ENCODE measurements at regions not wholly inside any gene's neighbourhood (a gene's known extent, or its start where the extent isn't known, plus 50 kb on each side); places are given as distances from the start of the nearest gene placed in this dataset.

DNA sequence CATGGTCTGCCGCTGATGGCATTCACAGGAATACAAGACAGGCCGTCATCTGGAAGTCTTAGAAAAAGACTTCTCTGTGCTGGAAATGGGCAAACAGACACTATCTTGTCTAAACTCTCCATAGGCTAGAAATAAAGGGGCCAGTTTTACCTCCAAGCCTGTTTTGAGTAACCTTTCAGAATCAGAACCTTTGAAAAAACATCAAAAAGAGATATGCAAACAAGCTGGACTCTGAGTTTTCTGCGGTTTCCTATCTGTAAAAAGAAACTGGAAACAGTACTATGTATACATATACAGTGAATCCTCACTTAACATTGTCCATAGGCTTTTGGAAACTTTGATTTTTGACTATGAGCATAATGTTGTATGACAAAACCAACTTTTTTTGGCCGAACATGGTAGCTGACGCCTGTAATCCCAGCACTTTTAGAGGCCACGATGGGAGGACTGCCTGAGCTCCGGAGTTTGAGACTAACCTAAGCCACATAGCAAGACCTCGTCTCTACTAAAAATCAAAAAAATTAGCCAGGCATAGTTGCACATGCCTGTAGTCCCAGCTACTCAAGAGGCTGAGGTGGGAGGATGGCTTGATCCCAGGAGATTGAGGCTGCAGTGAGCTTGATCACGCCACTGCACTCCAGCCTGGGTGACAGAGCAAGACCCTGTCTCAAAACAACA is 92.9 kb upstream of the MAX start:
- DNase-seq (ENCODE audit: low spot score) = no peak
- H3K4me1 Mint-ChIP-seq (ENCODE audit: low read depth) = peaks cover 13% of the 10 kb centered on the region
- H3K27me3 Mint-ChIP-seq (ENCODE audit: low read depth) = no peaks in the 10 kb centered on the region
- no peaks in the 10 kb centered on the region for H3K36me3 Mint-ChIP-seq (ENCODE audit: low read depth)
- no peaks in the 10 kb centered on the region for H3K9me3 Mint-ChIP-seq
- no peak overlapping the region for H3K4me3 Mint-ChIP-seq
- H3K27ac Mint-ChIP-seq = no peak overlapping the region

- H3K9me3 Mint-ChIP-seq = peaks cover 4% of the 10 kb centered on the region
- H3K4me3 Mint-ChIP-seq = no peak overlapping the region
- no peak for DNase-seq (ENCODE audit: low spot score)
- H3K27ac Mint-ChIP-seq = no peak overlapping the region
- no peaks in the 10 kb centered on the region for H3K27me3 Mint-ChIP-seq (ENCODE audit: low read depth)
- peaks cover 13% of the 10 kb centered on the region for H3K4me1 Mint-ChIP-seq (ENCODE audit: low read depth)
- peaks cover 2% of the 10 kb centered on the region for H3K36me3 Mint-ChIP-seq (ENCODE audit: low read depth)
These were observed 96.0 kb upstream of the MAX start for GRCh38 chr14:65198346-65198745.

- Mint-ChIP-seq H3K27me3 (ENCODE audit: low read depth) (no peaks in the 10 kb centered on the region), H3K27ac (no peak overlapping the region), H3K9me3 (peaks cover 4% of the 10 kb centered on the region), H3K4me1 (ENCODE audit: low read depth) (peaks cover 21% of the 10 kb centered on the region), H3K36me3 (ENCODE audit: low read depth) (peaks cover 3% of the 10 kb centered on the region), H3K4me3 (no peak overlapping the region)
- DNase-seq (ENCODE audit: low spot score) = no peak
These were observed 98.1 kb upstream of the MAX start for GRCh38 chr14:65200454-65200853.

- H3K4me1 Mint-ChIP-seq (ENCODE audit: low read depth) = peaks cover 36% of the 10 kb centered on the region
- peaks cover 4% of the 10 kb centered on the region for H3K9me3 Mint-ChIP-seq
- H3K36me3 Mint-ChIP-seq (ENCODE audit: low read depth) = peaks cover 3% of the 10 kb centered on the region
- H3K27me3 Mint-ChIP-seq (ENCODE audit: low read depth) = no peaks in the 10 kb centered on the region
- peak overlapping the region; percentile 19 for H3K27ac Mint-ChIP-seq
- DNase-seq (ENCODE audit: low spot score) = no peak
- no peak overlapping the region for H3K4me3 Mint-ChIP-seq
These were observed 101.3 kb upstream of the MAX start for GRCh38 chr14:65203574-65203973.

GRCh38 chr14:65204056-65204455 is 101.7 kb upstream of the MAX start:
- Mint-ChIP-seq H3K36me3 (ENCODE audit: low read depth) (peaks cover 3% of the 10 kb centered on the region), H3K9me3 (peaks cover 4% of the 10 kb centered on the region)

GRCh38 chr14:65206078-65206447 is 103.7 kb upstream of the MAX start:
- DNase-seq (ENCODE audit: low spot score) = no peak
- peaks cover 4% of the 10 kb centered on the region for H3K9me3 Mint-ChIP-seq
- no peaks in the 10 kb centered on the region for H3K27me3 Mint-ChIP-seq (ENCODE audit: low read depth)
- peaks cover 55% of the 10 kb centered on the region for H3K4me1 Mint-ChIP-seq (ENCODE audit: low read depth)
- peak overlapping the region; percentile 93 for H3K27ac Mint-ChIP-seq
- H3K36me3 Mint-ChIP-seq (ENCODE audit: low read depth) = peaks cover 3% of the 10 kb centered on the region
- peak overlapping the region; percentile 74 for H3K4me3 Mint-ChIP-seq

More at GRCh38 chr14:65204056-65204455, 101.7 kb upstream of the MAX start:
- no peak for DNase-seq (ENCODE audit: low spot score)
- no peaks in the 10 kb centered on the region for H3K27me3 Mint-ChIP-seq (ENCODE audit: low read depth)
- H3K27ac Mint-ChIP-seq = no peak overlapping the region
- H3K4me1 Mint-ChIP-seq (ENCODE audit: low read depth) = peaks cover 41% of the 10 kb centered on the region
- no peak overlapping the region for H3K4me3 Mint-ChIP-seq

DNA sequence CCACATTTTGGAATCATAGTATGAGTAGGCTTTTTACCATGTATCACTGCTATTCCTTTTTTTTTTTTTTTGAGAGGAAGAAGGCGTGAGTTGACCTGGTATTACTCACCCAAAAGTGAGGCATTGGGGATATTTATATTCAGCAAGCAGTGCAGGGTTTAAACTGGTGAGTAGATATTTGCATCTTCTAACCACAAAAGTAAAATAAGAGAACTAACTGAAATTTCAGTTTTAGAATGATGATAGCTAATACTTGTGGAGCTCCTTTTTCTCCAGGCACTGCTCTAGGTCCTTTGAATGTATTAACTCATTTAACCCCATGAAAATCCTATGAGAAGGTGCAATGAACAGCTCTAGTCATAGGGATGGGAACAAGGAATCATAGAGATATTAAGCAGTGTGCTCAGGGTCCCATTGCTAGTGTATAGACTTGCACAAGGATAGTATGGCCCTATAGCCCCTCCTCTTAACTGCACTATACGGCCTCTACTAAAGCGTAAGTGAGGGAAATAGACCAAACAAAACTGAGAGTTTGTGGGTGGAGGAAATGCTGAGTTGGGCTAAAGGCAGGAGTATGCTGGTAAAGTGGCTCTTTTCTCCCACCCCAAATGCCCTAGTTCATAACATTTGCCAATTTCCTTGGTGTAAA is 104.3 kb upstream of the MAX start:
- H3K9me3 Mint-ChIP-seq = peaks cover 4% of the 10 kb centered on the region
- H3K4me3 Mint-ChIP-seq = peak overlapping the region; percentile 74
- H3K27me3 Mint-ChIP-seq (ENCODE audit: low read depth) = no peaks in the 10 kb centered on the region
- H3K4me1 Mint-ChIP-seq (ENCODE audit: low read depth) = peaks cover 59% of the 10 kb centered on the region
- peak overlapping the region; percentile 93 for H3K27ac Mint-ChIP-seq
- peak; percentile 59 for DNase-seq (ENCODE audit: low spot score)
- peaks cover 7% of the 10 kb centered on the region for H3K36me3 Mint-ChIP-seq (ENCODE audit: low read depth)

GRCh38 chr14:65208548-65208947 is 106.2 kb upstream of the MAX start:
- Mint-ChIP-seq H3K4me3 (peak overlapping the region; percentile 78), H3K27ac (peak overlapping the region; percentile 93), H3K27me3 (ENCODE audit: low read depth) (no peaks in the 10 kb centered on the region), H3K36me3 (ENCODE audit: low read depth) (peaks cover 6% of the 10 kb centered on the region), H3K9me3 (no peaks in the 10 kb centered on the region), H3K4me1 (ENCODE audit: low read depth) (peaks cover 65% of the 10 kb centered on the region)
- no peak for DNase-seq (ENCODE audit: low spot score)

- DNase-seq (ENCODE audit: low spot score) = peak; percentile 49
- peaks cover 6% of the 10 kb centered on the region for H3K36me3 Mint-ChIP-seq (ENCODE audit: low read depth)
- H3K27me3 Mint-ChIP-seq (ENCODE audit: low read depth) = no peaks in the 10 kb centered on the region
- H3K27ac Mint-ChIP-seq = peak overlapping the region; percentile 82
- peaks cover 60% of the 10 kb centered on the region for H3K4me1 Mint-ChIP-seq (ENCODE audit: low read depth)
- no peaks in the 10 kb centered on the region for H3K9me3 Mint-ChIP-seq
- peak overlapping the region; percentile 76 for H3K4me3 Mint-ChIP-seq
These were observed 108.0 kb upstream of the MAX start for GRCh38 chr14:65210118-65210821.

- H3K4me1 Mint-ChIP-seq (ENCODE audit: low read depth) = peaks cover 54% of the 10 kb centered on the region
- H3K27ac Mint-ChIP-seq = peak overlapping the region; percentile 82
- peak overlapping the region; percentile 76 for H3K4me3 Mint-ChIP-seq
- no peak for DNase-seq (ENCODE audit: low spot score)
- peaks cover 5% of the 10 kb centered on the region for H3K36me3 Mint-ChIP-seq (ENCODE audit: low read depth)
- no peaks in the 10 kb centered on the region for H3K27me3 Mint-ChIP-seq (ENCODE audit: low read depth)
- H3K9me3 Mint-ChIP-seq = no peaks in the 10 kb centered on the region
These were observed 108.5 kb upstream of the MAX start for GRCh38 chr14:65210822-65211182.

DNA sequence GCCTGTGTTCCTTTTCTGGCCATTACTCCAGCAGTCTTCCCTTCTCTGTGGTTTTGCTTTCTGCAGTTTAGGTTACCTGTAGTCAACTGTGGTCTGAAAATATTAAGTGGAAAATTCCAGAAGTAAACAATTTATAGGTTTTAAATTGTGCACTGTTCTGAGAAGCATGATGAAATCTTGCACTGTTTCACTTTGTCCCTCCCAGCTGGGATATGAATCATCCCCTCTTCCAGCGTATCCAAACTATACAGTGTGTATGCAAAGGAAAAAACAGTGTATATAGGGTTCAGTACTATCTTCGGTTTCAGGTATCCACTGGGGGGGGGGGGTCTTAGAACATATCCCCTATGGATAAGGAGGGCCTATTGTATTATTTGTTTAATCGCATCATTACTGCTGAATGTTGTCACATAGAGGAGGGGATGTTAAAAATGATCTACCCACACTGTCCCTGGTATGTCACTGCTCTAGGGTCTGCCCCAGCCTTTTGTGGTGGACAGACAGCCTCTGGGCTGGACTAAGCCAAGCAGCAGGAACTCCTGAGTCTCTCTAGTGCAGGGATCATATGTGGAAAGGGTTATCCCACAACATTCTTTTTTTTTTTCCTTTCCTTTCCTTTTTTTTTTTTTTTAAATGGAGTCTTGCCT is 109.1 kb upstream of the MAX start:
- Mint-ChIP-seq H3K4me1 (ENCODE audit: low read depth) (peaks cover 49% of the 10 kb centered on the region), H3K36me3 (ENCODE audit: low read depth) (peaks cover 5% of the 10 kb centered on the region), H3K4me3 (peak overlapping the region; percentile 79), H3K9me3 (no peaks in the 10 kb centered on the region), H3K27me3 (ENCODE audit: low read depth) (no peaks in the 10 kb centered on the region), H3K27ac (peak overlapping the region; percentile 86)
- no peak for DNase-seq (ENCODE audit: low spot score)

DNA sequence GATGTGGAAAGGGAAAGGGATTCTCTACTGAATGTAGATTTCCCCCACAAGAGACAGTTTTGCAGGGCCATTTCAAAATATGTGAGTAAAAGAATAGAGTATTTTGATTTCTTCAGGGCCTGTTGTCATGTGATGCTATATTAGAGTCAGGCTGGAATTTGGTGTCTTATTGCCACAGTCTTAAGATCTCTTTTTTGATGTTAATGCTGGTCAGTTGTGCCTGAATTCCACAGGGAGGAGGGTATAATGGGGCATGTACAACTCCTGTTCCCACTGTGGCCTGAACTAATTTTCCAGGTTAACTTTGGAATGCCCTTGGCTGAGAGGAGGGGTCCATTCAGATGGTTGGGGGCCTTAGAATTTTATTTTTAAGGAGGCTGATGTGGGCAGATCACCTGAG is 111.0 kb upstream of the MAX start:
- Mint-ChIP-seq H3K9me3 (no peaks in the 10 kb centered on the region), H3K4me3 (no peak overlapping the region), H3K27ac (no peak overlapping the region), H3K36me3 (ENCODE audit: low read depth) (peaks cover 5% of the 10 kb centered on the region), H3K4me1 (ENCODE audit: low read depth) (peaks cover 36% of the 10 kb centered on the region), H3K27me3 (ENCODE audit: low read depth) (no peaks in the 10 kb centered on the region)
- DNase-seq (ENCODE audit: low spot score) = no peak

DNA sequence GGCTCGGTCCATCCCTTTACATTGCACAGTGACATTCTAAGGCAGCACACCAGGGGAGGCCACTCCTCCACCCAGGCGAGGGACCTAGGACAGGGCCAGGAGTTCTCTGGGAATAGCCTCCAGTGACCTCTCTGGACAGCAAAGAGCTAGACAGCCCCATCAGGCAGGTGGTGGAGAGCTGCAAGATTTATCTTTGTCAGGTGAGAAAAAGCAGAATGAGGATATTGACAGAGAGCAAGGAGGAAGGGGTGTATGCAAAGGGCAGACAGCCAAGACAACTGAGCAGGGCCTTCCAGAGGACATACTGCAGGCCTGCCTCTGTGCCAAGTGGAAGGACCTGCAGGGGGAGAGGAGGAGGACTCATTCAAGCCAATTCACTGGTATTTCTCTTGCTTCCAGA is 112.4 kb upstream of the MAX start:
- H3K36me3 Mint-ChIP-seq (ENCODE audit: low read depth) = peaks cover 5% of the 10 kb centered on the region
- H3K27me3 Mint-ChIP-seq (ENCODE audit: low read depth) = no peaks in the 10 kb centered on the region
- no peak overlapping the region for H3K4me3 Mint-ChIP-seq
- no peak overlapping the region for H3K27ac Mint-ChIP-seq
- H3K9me3 Mint-ChIP-seq = no peaks in the 10 kb centered on the region
- H3K4me1 Mint-ChIP-seq (ENCODE audit: low read depth) = peaks cover 27% of the 10 kb centered on the region
- no peak for DNase-seq (ENCODE audit: low spot score)

GRCh38 chr14:65219353-65219752 is 117.0 kb upstream of the MAX start:
- no peak for DNase-seq (ENCODE audit: low spot score)
- Mint-ChIP-seq H3K4me3 (no peak overlapping the region), H3K27ac (no peak overlapping the region), H3K27me3 (ENCODE audit: low read depth) (no peaks in the 10 kb centered on the region), H3K36me3 (ENCODE audit: low read depth) (no peaks in the 10 kb centered on the region), H3K4me1 (ENCODE audit: low read depth) (peaks cover 11% of the 10 kb centered on the region), H3K9me3 (no peaks in the 10 kb centered on the region)

Measured in T-helper 2 cell treated with Interferon-gamma antibody and Interleukin-4, amounts not matched to agents 5 μg/mL and 100 μg/mL, for 36 hours (primary cell).